Amygdala (tissue), 56 donors: ENCODE measurements at regions not wholly inside any gene's neighbourhood (a gene's known extent, or its start where the extent isn't known, plus 50 kb on each side); places are given as distances from the start of the nearest gene placed in this dataset.
"Not testable (repeated sequence)": the region's sequence is repeated elsewhere in the genome, so short reads cannot be mapped to it uniquely, and the experiment has no call there.

Experiments
- DNase-seq, 56 donors: peaks; one replicate each; lab custom pipeline; 2025; lab: John Stamatoyannopoulos, UW

GRCh38 chr5:108536321-108536720 is 154.4 kb upstream of the FBXL17 start:
- DNase-seq = no peak

- DNase-seq = not testable (repeated sequence)
Observed at GRCh38 chr5:108532129-108532445, 150.2 kb upstream of the FBXL17 start.

GRCh38 chr5:108531367-108532128 is 149.7 kb upstream of the FBXL17 start:
- no peak for DNase-seq

DNA sequence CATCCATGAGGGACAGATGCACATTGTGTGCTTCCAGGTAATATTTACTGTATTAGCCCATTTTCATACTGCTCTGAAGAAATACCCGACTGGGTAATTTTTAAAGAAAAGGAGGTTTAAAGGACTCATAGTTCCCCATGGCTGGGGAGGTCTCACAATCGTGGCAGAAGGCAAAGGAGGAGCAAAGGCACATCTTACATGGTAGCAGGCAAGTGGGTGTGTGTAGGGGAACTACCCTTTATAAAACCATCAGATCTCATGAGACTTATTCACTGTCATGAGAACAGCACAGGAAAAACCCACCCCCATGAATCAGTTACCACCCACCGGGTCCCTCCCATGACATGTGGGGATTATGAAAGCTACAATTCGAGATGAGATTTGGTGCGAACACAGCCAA is 148.8 kb upstream of the FBXL17 start:
- no peak for DNase-seq

- no peak for DNase-seq
Observed at GRCh38 chr5:108529381-108529780, 147.5 kb upstream of the FBXL17 start.

DNA sequence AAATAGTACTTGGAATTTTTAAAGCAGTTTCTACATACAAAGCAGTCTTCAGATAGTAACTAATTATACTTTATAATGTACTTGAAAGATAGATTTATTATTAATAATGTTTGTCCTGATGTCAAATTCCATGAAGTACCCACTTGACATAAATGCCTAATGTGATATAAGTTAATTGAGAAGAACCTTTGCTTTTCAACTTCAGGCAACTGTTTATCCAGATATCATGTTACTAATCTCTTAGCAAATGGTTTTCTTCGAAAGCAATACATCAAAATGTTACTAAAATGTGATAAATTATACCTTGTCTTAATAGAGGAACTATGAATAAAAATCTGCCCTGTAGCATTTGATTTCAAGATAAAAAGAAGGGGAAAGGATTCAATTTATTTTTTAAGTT is 146.8 kb upstream of the FBXL17 start:
- no peak for DNase-seq

GRCh38 chr5:108524564-108524963 is 142.7 kb upstream of the FBXL17 start:
- no peak for DNase-seq

DNA sequence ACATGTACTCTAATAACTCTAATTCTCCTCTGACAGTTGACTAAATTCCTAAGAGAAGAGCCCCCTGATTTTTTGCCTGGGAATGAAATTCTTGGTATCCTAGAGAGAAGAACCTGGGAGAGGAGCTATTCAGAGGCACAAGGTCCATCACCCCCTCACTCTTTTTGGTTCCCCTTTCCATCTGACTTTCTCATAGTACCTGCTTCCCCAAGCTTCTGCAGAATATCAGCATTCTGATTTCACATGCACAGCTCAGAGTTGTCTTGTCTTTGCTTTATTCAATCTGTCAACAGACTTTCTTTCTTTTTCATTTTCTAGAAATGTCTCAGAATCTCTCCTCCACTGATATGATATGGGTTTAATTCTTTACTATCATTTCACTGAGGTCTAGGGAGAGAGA is 141.5 kb upstream of the FBXL17 start:
- no peak for DNase-seq

DNA sequence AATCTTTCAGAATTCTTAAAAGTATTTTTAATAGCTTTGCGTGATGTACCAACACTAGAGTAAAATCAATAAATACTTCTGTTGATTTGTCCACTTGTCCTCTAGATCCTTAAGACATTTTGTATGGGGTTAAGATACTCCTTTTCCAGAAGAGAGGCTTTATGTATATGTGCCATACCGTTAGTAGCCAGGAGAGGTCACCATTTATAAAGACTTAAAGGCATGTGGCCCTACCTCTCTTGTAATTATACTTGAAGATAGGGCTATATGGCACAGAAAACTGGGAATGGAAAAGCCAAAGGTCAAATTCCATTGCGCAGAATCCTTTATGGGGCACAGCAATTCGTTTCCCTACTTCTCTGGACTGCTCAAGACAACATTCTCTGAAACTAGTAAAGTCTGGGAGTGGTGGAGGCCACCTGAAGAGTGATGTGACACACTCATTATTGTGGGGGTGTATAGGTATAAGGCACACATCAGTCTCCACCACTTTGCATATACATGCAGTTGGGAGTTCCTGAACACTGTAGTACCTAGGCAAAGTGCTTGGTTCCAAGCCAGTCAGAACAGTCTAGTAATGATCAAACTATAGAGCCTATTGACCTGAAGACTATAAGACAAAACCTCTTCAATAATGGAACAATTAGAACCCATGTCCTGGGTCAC is 140.1 kb upstream of the FBXL17 start:
- DNase-seq = no peak

DNA sequence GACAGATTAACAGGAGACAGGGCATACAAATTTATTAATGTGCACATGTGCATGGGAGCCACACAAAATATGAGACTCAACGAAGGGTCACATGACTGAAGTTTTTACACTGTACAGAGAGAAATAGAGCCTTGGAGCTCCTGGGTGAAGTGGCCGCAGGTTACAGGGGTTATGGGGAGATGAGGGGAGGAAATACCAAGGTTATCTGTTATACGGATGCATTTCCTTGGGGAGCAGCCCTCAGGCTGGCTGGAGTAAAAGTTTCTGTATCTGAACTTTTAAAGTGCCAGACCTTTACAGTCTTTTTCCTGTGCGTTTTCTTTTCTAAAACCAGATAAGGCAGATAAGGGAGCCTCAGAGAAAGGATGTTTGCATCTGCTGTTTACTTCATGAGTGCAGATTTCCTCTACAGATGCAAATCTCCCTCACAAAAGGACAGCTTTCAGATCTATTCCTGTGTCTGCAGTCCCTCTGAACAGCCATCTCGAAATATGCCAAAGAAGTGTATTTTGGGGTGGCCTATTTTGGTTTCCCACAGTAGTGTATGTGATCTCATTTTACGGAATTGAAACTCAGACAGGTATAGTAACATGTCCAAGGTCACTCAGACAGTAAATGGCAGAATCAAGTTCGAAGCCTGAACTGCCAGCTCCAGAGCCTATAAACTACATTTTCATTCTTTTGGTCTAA is 139.3 kb upstream of the FBXL17 start:
- no peak for DNase-seq

DNA sequence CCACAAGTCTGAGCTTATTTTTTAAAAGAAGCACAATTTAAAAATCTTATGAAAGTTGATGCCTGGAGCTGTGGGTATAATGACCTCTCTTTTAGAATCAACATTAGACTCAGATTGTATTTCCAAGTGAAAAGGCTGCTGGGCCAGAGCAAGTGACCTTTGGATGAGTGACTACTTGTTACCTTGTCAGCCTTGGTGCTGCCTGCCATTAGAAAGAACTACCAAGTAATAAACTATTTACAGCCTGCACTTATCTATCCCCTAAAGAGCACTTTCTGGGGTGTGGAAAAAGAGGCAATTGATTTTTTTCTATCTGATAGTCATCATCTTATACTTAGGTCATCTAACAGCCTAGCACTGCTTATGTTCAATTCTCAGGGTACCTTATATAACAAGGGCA is 134.9 kb upstream of the FBXL17 start:
- no peak for DNase-seq

DNA sequence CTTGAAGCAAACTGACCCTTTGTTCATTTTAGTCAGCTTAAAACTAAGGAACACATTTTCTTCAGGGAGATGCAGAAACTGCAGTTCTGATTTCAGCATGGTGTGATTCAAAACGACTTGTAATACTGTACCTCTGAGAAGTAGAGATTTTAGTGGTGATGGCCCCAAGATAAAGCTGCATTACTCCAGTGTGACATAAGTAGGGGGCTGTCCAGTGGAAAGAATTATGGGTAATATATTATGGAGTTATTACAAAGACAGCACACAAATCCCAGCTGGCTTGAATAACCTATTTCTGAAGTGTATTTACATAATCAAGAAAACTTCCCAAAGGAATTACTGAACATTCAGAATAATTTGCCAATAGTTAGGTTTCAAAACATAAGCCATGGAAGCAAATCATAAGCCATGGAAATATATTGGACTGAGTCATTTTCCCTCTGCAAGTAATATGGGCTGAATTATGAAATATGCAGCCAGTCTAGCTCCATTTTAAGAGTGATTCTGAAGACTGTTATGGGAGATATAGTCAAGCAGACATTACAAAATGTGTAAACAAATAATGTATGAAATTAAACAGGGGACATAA is 133.7 kb upstream of the FBXL17 start:
- no peak for DNase-seq

DNA sequence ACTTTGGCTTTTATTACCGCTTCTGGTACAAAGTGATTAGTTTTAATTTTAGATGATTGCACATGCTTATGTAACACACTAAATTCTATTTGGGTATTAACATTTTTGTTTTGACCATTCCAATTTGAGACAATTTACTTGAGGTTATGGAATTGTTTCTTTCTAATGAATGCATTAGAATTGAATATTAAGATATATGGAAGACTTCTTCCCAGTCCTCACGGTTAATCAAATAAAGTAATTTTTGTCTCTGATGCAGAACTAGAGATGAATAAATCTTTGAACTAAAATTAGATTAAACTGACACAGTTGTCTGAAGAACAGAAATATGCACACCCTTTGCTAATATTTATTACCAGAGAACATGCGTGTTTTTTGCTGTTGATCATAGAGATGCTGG is 127.1 kb upstream of the FBXL17 start:
- DNase-seq = no peak

- no peak for DNase-seq
Observed at GRCh38 chr5:108507631-108508030, 125.7 kb upstream of the FBXL17 start.

GRCh38 chr5:108505608-108506007 is 123.7 kb upstream of the FBXL17 start:
- no peak for DNase-seq

GRCh38 chr5:108504974-108505373 is 123.1 kb upstream of the FBXL17 start:
- no peak for DNase-seq

DNA sequence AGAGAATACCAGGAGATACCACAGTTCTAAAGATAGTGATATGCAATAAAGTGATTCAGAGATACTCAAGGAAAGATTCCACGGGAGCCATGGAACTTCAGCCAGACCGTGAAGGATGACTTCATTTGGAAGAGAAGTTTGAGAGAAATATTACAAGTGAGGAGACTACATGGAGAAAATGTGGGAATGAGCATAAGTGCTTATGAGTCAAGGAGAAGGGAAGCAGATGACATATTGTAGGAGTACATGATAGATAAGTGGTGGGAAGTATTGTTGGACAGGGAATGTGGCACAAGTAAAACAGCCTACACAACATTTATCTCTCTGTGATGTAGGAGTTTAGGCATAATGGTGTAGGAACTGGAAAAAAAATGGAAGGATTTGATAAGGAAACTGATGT is 122.1 kb upstream of the FBXL17 start:
- DNase-seq = no peak

GRCh38 chr5:108495615-108496014 is 113.7 kb upstream of the FBXL17 start:
- not testable (repeated sequence) for DNase-seq

GRCh38 chr5:108487951-108488350 is 106.1 kb upstream of the FBXL17 start:
- DNase-seq = no peak

- no peak for DNase-seq
Observed at GRCh38 chr5:108484035-108484434, 102.1 kb upstream of the FBXL17 start.

DNA sequence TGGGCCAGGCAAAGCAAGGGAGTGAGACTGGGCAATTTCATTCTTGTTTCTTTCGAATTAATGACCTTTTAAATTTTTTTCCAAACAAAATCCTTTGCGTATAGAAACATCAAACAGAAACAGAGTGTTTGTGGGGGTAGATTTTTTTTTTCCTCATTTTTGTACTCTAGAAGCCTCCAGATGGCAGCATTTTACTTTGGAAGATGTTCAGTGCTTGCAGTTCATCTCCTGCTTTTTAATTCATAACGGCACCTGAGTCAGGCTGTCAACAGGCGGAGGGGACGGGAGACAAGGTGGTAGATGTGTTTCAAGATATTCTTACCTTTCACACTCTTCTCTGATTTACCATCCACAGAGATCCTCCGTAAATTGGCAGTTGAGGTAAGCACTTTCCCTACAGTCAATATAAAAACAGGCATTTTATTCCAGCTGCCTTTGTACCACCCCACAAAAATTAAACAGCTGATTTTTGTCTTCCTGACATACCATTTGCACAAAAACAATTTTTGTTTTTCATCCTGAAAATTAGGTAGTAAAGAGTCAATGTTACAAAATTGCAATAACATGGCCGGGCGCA is 99.5 kb upstream of the FBXL17 start:
- DNase-seq = peak in 3 of 56 donors; percentile 1 to 6 (median 1)
